GM11168 (cell line): ENCODE measurements at regions not wholly inside any gene's neighbourhood (a gene's known extent, or its start where the extent isn't known, plus 50 kb on each side); places are given as distances from the start of the nearest gene placed in this dataset.

Experiments
- in situ Hi-C: fragments of 300-500 bp; cut with MboI; formaldehyde crosslinking; loops from one replicate; pipeline ENCODE4 v1.12.0; 2022; ENCODE audit warnings: low sequenced_read_pairs; ENCODE audit not compliant: unreplicated experiment

DNA sequence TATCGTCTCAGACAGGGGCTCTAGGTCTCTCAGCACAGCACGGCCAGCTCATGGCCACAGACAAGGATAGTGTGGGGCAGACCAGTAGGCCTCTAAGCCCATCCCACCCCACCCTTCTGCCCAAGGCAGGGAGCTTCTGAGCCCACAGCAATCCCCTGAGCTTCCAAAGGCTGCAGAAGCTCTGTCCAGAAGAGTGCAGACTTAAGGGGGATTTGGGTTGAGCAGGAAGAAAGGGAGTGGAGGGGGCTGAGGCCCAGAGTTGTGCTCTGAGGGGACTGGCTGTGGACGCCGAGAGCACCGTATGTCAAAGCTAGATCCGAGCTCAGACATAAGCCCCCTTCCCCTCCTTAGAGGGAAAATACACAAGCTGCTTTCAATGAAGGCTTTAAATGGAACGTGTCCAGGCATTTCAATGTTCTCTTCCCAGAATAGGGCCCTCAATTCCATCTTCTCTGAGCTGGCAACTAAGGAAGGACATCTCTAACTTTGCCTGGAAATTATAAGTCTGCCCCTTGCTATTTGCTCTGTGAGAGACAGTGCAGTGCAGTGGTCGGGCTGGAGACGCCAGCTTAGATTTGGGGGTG, 116.4 kb upstream of the RPL38 start:
- in situ Hi-C loops: no loop called here

DNA sequence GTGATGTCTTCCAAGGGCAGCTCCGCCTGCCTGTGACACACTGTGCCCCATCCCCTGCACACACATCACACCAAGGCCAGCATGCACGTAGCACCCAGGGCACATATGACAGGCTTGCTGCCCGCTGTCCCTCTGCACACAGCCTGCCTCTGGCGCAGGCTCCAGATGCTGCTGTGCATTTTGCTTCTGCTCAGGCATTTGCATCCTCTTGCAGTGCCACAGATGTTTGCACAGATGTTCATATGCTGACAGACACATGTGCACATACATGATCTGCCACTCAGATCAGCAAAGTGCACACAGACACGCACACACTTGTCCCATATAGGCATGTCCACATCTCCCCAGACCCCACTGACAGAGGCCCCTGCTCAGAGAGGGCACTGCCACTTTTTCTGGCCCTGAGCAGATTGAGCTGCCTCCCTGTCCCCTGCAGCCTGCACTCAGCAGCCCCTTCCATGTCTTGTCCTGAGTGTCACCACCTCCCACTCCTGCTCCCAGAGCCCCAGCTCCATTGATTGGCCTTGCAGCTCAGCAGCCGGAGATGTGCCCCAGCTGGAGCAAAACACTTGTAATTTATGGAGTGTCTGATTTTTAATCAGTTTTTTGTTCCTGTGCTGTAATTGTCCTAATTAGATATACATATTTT, 115.1 kb upstream of the RPL38 start:
- in situ Hi-C loops: no loop called here

DNA sequence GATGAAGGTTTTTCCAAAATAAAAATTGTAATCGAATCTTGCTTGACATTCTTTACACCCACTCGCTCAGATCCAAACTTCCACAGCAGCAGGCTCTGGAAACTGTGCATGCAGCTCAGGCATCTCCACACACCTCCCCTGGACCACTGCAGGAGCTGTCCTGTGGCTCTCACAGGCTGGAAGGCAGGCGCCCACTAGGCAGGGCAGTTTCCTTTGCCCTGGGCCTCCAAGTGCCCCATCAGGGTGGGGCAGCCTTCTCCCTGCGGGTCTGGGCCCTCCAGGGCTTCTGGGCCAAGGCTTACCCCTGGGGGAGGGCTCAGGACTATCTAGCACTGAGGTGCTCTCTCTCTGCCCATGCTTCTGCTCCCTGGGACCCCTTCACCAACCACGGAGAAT, 114.5 kb upstream of the RPL38 start:
- in situ Hi-C loops: no loop called here

DNA sequence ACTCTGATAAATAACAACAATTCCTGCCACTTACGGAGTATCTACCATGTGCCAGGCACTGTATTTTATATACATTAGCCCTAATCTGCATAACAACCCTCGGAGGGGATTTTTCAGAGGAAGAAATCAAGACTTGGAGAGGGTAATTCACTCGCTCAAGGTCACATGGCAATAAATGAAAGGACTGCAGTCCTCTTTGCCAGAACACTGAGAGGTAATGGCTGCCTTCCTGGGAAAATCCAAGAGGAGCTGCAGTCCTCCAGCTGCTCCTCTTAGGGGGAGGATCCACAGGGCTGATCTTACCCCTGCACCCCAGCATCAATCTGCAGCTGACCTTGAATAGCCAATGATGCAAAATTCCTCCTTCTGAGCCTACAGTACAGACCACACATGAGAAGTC, 114.1 kb upstream of the RPL38 start:
- in situ Hi-C loops: no loop called here

DNA sequence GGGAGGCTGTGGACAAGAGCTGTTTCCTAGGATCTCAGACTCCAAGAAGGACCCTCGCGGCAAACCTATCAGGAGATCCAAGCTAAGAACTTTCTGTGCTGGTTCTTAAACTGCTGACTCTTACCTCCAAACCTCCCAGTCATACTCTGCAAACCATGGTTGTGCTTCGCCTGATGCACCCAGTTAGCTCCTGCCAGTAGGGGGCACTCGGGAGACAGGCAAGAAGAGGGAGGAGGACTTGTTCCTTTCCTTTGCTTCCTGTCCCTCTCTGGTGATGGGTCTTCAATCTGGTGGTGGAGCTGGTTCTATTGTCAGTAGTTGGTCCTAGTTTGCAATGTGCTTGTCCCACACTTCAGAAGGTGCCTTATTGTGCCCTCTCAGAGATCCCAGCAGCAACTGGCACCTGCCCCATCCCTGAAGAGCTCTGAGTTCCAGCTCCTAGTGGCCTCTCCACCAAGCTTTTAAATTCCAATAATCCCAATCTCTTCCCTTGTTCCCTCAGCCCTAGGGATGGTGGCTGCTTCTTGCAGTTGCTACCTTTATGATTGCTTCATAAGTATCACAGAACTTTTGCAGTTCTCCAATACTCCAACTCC, 113.5 kb upstream of the RPL38 start:
- in situ Hi-C loops: no loop called here

DNA sequence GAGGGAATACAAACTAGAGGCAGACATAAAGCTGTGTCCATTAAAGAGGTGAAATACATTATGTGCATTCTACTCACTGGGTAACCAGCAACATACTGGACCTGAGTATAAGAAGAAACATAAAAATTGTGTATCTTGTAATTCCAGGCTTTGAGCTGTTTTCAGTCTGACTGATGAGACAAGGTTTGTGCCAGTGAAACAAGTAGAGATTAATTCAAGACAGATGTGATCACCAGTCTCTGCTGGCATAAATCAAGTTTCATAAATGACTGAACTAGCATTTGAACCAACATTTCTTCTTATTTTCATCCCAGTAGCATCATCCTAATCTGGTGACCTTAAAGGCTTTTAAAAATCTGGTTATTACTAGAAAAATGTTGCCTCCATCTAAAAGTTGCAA, 108.8 kb upstream of the RPL38 start:
- in situ Hi-C loops: no loop called here

DNA sequence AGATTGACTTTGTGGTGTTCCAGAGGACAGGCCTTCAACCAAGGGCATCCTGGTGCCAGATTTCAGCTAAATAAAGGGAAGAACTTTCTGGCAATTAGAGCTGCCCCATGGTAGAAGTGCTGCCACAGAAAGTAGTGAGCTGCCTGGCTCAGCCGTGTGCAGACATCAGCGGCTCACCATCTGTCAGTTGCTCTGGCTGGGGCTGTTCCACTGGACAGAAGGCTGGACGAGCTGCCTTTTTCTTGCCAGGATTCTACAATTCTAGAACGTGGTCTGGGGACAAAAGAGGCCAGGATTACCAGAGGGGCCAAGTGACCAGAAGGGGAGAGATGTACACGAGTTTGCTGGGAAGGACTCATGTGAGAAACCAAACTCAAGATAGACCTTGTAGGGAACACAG, 107.0 kb upstream of the RPL38 start:
- in situ Hi-C loops: no loop called here

DNA sequence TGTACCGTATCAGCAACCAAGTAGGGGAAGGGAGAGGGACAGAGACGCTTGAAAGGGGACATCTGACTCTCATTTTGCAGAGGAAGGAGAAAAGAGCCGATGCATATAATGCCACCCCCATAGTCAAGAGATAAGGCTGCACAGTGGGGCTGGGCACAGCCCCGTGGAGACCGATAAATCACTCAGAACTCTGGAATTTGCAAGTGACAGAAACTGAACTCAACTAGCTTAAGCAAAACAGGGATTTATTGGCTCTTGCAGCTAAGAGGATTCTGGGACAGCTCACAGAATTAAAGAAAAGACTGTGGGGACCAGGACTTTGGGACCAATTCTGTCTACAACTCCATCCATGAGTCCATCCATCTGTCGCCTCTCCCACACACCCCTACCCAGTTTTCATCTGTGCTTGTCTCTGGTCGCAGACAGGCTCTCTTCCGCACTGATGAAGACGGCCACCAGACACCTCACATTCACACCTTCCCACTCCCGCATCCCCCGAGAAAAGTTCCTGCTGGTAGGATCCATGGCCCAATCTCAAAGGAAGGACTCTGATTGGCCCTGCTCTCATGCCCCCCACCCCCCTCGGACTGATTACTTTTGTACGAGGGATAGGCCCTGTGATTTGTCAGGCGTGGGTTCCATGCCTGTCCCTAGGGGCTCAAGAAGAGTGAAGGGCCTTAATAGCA, 105.9 kb upstream of the RPL38 start:
- in situ Hi-C loops: no loop called here

DNA sequence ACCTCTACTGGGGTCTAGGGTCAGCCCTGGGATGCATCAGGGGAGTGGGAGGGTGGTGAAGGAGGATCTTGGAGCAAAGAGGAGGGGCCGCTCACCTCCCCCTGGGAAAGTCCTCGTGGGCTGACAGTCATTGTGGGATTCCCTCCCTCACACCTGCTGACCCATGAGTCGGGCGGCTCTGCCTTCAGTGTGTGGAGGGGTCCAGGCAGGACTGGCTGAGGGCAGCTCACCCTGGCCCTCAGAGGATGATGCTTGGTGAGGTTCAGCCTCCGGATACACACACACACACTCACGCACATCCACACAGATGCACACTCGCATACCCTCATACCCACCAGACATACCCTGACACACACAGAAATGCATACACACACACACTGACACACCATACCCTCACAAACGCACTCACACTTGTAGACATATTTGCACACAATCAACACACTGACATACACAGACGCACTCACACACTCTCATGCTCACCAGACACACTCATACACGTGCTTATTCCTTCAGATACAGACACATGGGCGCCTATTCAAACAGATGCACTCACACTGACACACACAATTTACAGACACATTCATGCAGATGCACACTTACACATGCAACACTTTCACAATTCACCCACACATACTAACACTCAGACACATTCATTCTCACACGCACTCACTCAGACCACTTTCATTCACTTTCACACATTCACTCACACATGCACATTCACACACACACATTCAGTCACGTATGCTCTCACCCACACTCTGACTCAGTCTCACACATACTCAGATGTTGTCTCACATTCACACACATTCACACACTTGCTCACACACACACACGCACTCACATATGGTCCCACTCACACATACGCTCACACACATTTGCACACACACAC, 105.1 kb upstream of the RPL38 start:
- in situ Hi-C loops: no loop called here

DNA sequence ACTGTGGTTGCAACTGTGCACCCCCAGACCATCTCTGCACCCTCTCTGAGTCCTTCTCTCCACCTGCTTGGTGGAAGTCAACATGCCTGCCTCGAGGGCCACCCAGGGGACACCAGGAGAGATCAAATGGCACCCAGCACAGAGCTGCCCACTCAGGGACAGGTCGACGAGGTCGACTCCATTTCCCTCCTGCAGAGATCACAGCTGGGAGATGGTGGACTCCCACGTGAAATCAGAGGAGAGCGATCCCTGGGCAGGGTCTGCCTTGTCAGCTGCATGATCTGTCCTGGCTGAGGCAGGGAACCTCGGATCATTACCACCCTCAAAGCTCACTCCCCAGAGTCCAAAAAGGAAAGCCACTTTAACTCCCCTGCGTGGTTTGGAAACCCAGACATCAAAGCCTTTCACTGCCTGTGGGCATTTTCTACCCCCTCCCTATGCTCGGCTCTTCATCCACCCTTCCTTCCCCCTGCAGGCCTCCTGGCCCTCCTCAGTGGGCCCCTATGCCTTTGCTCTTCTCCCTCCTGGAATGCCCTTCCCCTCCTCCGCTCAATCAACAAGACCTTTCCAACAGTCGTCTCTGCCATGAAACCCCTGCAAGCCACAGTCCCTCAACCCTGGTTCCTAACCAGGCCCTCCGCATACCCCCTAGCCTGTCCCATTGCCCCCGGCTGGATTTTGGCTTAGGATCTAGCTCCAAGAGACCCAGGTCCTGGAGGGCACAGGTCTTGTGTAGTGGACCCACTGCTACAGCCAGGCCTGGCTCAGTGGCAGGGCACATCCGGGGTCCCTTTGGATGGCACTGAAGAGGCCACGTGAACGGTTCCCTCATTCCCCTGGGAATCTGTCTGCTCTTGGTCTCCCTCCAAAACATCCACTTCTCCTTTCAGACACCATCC, 103.8 kb upstream of the RPL38 start:
- in situ Hi-C loops: no loop called here

DNA sequence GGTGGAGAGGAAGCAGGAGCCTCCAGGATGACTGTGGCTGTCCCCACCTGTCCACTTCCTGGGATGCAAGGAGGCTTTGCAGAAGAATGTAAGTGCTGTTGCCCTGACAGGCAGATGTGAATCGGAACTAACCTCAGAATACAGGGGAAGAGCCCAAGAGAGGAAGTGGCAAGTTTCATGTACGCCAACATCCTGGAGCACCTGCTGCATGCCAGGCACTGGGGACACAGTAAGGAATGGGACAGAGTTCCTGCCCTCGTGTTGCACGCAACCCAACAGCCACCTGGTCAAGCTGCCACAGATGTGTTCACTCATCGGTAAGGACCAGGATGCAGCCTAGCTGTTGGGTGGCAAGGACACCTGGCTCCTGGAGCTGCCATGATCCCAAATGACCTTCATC, 98.6 kb upstream of the RPL38 start:
- in situ Hi-C loops: no loop called here

DNA sequence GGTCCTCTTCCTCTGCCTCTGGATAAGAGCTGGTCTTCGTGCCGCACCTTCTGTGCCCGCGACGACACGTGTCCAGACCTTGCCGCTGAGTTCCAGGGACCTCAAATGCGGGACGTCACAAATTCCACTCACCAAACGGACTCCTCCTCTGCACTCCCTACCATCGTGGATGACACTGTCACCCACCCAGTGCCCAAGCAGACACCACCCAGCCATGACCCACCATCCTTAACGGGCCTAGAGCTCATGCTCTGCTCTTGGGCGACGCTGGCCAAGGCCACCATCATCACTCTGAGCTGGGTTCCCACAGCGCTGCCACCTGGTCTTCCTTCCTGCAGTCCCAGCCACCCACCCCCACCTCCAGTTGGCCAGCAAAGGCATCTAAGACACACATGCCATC, 96.4 kb upstream of the RPL38 start:
- in situ Hi-C loops: no loop called here

DNA sequence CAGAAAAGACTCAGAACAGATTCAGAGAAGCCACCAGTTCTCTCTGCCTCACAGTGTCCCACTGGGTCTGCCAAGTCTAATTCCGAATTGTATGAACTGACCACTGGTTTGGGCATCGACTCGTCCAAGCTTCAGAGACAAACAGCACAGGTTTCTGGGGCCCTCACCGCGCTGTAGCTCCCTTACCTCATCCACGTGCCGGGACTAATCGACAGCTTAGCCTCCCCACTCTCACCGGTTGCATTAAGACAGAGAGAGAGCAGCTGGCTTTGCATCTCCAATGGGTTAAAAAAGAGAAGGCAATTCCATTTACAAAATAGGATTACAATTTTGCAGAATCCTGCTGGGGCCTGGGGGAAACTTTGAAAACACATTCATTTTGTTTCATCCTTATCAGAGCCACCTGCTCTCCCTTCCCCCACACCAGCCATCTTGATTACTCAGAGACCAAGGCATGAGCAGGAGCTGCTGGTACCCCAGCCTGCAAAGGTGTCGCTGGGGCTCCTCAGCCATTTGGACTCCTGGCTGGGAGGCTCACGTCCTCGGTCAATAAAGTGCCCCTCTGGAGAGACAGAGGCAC, 95.3 kb upstream of the RPL38 start:
- in situ Hi-C loops: no loop called here

DNA sequence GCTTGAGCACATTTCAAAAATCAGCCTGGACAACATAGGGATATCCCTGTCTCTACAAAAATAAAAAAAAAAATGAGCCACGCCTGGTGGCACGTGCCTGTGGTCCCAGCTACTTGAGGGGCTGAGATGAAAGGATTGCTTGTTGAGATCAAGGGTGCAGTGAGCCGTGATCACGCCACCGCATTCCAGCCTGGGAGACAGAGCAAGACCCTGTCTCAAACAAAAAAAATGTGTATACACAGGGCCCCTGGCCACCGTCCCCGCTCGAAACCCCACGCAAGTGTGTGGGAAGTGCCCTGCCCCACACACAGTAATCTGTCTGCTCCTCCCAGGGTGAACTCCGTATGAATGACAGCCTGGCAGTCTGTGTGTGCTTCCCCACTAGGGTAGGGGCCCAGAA, 93.0 kb upstream of the RPL38 start:
- in situ Hi-C loops: no loop called here

DNA sequence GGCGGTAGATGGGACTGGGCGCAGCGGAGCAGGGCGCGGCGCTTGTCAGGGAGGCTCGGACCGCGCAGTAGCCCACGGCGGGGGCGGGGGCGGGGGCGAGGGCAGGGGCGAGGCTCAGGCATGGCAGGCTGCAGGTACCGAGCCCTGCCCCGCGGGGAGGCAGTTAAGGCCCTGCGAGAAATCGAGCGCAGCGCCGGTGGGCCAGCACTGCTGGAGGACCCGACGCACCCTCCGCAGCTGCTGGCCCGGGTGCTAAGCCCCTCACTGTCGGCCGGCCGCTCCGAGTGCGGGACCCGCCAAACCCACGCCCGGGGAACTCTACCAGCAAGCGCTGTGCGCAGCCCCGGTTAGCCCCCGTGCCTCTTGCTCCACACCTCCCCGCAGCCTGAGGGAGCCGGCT, 90.2 kb upstream of the RPL38 start:
- in situ Hi-C loops: no loop called here

DNA sequence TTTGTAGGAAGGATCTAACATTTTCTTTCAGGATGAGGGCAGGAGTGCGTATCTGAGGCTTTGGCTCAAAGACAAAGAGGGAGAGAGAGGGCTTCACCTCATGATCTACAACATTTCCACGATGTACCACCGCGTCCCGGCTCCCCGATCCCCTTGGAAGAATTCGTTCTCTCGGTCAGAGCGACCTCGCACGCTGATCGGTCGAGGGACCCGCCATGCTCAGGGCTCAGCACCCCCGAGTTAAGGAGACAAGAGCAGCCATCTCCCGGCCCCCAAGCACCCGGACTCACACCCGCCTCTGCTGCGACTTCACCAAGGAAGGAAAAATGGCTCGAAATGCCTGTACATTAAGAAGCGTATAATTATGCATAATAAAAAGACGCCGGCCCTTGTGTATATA, 89.5 kb upstream of the RPL38 start:
- in situ Hi-C loops: no loop called here

DNA sequence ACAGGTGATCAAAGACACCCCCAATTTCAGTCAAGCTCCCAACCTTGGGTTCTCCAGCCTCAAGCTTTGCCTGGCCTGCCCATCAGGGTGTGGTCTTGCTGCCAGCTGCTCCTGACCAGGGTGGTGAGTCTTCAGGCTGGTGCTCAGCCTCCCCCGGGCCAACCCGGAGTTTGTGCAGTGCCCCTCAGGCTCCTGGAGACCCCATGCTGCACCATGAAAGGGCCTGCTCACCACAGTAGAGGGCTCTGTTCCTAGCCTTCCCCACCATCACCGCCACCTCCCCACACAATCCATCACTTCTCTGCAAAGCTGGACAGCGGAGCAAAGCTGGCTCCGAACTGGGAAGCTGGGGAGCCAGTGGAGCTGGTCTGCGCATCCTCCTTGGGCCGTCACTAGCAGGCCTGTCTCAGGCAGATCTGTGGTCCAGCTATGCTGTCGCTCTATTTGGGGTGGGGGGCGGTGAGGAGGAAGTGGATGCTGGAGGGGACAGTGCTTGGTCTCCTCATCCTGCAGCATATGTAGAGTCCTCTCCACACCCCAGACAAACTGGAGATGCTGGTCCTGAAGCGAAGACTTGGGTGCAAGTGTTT, 88.5 kb upstream of the RPL38 start:
- in situ Hi-C loops: no loop called here

DNA sequence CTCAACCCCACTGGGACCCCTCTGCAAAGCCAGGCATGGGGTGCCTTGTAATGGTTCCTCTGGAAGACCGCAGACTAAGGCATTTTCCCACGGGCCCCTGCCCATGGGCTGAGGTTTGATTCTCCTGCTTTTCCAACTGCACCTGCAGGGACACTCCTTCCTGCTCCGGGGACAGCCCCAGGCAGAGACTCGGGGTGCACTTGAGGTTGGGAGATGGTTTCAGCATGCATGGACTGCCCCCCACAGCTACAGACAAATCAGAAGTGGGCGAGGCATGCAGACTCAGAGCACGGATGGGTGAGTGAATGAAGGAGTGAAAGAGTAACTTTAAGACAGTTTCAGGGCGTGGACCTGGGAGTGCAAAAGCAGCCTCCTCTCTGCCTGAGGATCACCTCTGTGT, 87.9 kb upstream of the RPL38 start:
- in situ Hi-C loops: no loop called here
